ENCODE measurements at regions not wholly inside any gene's neighbourhood (a gene's known extent, or its start where the extent isn't known, plus 50 kb on each side); places are given as distances from the start of the nearest gene placed in this dataset.

DNA sequence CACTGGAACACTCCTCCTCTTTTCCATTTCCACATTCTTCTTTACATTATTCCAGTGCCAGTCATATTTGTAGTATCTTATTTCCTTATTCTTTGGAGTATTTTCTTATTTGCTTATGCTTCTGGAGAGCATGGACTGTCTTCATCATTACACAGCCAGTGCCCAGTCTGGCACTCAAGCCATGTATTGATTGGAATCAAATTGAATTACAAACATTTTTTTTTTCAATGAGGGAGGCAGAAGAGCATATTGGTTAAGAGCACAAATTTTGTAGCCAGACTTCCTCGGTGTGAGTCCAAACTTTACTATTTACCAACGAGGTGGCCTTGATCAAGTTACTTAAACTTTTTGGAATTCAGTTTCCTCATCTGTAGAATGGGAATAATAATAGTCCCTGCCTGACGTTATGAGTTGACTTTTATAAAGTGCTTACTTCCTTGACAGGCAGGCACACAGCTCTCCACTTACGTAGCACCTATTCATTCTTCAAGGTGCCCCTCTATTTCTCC, 186.6 kb upstream of the BCL6 start:
- DNase-seq = no peak

DNA sequence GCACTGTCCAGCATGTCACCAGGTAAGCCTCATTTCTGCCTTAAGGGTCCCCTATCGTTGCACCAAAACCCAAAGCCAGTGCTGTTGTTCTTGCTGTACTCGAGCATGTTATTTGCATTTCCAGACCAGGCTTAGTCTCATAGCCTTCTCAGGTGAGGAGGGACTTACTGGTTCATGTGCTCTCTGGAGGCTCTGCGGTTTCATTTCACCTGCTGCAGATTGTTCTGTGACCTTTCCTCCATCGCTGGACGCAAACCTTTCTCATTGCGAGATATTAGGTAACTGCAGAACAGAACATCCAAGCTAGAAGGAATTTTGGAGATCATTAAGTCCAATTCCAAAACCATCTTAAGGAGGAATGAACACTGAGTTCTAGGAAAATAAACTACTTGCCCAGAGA, 187.3 kb upstream of the BCL6 start:
- DNase-seq = no peak

DNA sequence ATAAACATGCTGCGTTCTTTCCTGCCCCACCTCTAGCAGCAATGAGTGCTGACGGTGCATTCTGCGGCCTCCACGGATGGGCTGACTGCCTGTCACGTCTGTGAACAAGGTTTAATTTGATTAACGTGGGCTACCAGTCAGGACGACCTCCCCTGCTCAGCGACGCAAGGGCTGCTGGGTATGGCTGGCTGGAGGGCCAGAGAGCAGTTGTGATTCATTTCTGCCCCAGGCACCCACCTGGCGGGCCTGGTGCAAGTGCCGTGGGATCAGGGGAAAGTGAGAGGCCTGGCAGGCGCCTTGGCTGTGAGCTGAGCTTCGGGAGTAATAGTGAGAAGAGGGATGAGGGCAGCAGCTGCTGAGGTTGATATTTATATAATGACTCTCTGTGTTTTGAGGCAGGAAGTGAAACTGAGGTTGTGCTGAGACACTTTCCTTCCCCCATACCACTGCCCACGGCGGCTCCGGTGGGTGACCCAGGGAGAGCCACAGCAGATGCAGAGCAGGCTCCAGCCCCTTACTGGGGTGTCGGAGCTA, 190.4 kb upstream of the BCL6 start:
- DNase-seq = peak; percentile 63

DNA sequence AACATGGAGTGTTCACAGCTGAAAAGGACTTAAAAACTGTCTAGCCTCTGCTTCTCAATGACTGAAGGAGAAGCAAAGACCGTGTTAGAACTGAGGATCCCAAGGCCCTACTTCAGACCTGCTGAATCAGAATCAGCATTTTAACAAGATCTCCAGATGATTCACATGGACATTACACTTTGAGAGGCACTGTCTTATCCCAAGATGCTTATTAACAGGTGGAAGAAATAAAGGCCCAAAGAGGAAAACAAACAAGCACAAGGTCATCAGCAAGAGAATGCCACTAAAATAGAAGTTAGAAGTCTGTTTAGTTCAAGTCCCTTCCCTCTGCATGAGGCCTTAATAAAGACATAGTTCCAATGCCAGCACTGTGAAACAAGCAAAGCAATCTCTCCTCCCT, 191.4 kb upstream of the BCL6 start:
- no peak for DNase-seq

DNA sequence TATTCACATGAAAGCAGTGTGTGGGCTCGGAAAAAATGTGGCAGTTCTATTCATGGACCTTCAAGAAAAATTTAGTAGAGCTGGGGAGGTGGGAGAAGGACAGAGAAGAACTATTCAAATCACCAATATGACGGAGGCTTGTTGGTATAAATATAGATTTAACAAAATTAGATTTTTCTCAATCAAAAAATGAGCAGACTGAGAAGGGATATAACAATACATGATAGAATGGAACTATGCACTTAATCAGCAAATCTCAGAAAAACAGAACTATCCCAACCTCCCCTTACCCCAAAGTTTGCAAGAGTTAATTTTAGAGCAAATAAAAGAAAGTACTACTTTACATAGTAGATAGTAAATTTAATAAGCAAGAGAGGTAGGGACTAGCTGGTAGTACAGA, 194.6 kb upstream of the BCL6 start:
- DNase-seq = no peak

DNA sequence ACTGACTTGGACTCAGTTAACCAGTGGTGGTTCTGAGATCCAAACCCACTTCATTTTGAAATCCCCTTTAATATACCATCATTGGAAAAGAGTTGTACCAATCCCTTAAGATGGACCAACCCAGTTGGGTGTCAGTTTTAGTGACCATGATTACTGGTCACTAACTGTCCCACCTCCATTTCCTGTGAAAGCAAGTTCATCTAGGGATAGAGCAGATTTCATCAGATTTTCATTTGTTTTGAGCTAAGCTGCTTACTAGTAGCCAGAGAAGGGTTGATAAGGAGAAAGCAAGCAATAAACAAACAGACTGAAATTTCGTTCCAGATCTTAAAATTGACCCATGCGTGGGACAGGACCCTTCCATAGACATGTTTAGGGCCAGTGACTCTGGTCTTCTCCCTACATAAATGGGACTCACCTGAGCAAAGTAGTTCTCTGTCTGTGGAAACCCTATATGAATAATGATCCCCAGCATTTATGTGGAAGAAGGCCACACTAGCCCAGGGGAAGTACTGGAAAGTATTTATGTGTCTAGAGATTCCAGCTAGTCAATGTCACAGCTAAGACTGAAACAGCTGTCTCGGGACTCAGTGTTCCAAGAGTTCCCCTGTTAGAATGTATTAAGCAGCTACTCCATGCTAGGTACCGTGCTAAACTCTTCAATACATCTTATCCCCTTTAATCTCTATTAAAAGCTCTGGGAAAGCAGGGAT, 196.0 kb upstream of the BCL6 start:
- DNase-seq = no peak

DNA sequence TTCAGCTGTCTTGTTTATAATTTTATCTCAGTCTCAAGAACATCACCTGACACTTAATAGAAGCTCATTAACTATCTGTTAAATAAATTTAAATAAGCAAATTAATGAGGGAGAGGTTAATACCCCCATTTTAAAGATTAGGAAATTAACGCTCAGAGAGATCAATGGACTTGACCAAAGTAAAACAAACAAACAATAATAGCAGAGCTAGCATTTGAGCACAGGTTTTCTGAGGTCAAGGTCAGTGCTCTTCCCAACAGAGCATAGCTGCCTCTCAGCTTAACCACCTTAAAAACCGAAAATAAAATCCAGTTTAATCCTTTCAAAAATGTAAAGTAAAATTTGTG, 196.6 kb upstream of the BCL6 start:
- no peak for DNase-seq

DNA sequence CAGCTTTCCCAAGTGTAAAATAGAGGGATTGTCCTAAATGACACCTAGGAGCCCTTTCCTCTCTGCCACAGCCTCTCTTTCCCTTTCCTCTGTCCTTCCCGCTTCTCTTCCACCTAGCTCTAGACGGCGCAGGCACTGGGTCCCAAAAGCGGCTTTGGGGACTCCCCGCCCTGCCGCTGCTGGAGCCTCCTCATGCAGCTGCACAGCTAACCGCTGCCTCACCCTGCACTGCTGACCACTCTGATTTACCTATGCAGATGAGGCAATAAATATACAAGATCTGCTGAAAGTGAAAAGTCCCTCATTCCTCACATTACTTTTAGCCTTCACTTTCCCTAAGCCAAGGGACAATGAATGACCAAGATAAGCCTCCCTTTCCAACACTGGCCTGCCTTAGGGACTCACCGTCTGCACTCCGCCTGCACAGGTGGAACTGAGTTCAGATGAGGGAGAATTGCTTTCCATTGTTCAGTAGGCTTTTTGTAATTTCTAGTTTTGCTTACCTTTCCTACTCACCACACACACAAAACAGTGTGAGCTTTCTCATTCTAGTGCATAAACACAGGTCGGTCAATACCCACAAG, 197.5 kb upstream of the BCL6 start:
- no peak for DNase-seq

DNA sequence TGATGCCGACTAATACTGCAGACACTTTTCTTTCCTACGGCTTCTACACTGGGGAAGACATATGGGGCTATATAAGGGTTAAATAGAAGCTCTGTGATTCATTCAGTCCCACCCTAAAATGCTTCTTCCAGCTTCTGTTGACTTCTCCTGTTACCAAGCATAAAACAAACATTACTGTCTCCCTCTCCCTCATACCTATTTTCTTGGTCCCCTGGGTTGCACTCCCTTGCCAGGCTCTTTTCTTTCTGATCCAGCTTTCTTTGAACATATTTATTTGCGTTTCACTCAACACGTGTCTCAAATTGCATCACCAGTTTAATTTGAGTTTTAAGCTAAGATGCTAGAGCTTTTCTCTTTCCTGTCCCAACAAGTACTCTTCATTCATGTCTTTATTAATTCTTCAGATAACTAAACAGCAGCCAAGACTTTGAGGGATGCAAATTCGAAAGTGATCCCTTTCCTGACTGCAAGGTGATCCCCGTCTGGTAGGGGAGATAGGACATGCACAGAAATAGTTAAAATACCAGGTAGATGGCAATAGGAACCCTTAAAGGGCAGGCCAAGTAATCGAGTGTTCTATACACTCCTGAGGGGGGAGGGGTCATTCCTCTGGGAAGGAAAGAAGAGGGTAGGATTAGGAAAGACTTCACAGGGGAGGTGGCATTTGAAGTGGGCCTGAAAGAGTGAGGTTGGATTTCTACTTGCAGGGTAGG, 198.6 kb upstream of the BCL6 start:
- DNase-seq = no peak

DNA sequence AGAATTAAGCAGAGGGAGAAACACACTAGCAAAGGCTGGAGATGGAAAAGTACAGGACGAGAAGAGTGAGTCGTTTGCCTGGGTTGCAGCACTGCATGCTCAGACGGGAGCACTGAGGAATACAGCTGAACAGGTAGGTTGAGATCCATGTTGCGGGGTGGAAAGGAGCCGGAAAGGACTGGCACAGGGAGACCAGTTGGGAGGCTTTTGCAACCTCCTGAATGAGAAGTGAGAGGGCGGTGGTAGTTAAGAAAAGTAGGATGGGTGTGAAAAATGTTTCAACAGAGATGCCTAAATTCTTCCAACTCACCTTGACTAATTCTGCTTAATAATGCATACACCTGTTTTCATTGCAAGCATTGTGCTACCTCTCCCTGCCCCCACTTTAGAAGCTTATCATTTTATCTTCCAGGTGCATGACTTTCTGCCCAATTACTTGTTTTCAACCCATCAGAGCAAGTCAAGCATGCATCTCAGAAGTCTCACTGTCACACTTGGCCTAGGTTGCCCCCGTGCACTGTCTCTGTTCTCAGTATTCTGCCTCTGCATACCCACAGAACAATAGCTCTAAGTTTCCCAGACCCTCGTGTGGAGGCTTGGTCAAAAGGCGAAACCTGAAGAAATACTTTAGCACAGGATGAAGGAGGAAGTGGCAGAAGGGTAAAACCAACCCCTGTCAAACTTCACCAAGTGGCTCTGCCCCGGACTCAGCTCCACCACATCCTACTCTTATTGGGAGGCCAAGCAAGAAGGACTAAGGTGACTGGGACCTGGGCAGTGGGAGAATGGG, 199.3 kb upstream of the BCL6 start:
- DNase-seq = no peak

DNA sequence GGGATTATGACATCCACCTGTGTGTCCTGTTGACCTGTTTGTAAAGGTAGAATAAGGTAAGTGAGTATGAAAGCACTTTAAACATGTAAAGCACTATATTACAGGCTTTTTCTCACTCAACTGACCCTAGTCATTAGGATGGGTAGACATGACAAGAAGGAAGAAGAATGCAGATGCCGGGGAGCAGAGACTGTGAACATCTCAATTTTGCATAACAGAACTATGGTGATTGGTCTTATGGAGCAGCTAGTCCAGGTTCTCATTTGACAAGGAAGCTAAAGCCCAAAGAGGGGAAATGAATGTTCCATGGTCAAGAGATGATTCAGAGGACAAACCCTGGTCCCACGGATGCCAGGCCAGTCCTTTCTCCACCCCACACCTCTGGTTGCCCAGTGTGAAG, 200.1 kb upstream of the BCL6 start:
- DNase-seq = no peak

DNA sequence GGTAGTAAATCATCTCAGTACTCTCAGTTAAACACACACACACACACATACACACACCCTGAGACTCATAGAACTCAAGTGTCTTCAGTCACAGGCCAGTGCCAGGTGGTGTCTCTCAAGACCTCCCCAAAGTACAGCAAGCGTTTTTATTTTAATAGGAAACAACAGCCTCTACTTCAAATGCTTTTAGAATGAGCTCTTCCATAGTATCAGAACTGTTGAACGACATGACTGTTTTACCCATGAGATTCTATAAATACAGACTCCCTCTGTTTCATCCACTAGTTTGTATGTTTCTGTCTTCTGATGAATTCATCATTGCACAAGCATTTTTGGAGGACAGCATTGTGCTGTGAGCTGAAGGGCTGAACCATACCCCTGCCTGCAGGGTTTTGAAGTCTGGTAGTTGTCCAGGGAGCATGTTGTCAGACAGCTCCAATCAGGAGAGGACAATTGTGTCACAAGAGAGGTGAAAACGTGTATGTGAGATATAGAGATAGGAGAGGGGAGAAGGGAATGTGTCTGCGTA, 201.0 kb upstream of the BCL6 start:
- DNase-seq = no peak

DNA sequence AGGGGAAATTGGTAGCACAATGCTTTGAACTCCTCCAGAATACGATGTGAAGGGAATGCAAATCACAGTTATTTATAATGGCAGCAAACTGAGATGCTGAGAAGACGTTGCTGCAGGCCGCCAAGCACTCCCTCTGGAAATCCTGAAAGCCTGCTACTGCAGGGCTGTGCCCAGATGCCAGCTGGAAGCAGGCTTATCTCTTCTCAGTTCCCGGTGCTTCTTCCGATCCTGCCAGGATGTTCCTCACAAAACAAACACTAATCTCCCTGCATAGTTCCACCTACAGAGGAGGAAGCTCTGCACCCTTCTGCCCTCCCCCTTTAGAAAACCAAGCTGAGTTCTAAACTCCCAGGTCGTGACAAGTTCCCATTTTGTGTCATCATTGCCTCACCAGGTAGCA, 201.7 kb upstream of the BCL6 start:
- DNase-seq = no peak

DNA sequence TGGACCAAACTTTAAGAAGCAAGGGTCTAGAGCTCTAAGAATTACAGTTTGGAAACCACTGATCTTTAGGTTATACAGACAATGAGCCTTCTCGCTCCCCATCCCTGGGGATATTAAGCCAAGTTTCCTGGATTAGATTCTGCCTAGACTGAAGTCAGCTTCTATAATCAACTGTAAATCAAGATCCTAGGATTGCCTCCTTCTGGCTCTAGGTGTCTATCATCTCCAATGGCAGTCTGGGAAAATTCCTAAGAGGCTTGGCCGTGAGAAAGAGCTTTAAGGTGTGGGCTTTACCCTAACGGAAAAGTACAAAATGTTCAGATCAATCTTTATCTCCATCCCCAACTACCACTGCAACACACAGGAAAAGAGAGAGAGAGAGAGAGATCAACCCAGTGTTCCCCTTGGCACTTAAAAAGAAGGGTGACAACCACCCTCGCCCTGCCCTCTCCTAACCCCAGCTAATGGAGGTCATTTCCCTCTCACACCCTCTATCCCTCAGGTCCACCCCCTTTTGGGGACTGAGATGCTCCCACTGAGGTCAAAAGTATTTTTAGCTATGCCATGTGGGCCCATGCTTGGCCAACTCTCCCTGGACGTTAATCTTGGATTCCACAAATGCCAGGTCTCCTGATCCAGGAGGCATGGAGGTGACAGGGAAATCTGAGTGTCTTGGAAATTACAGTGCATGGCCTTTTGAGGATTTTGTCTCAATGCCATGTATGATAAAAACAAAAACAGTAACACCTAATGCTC, 202.8 kb upstream of the BCL6 start:
- no peak for DNase-seq

DNA sequence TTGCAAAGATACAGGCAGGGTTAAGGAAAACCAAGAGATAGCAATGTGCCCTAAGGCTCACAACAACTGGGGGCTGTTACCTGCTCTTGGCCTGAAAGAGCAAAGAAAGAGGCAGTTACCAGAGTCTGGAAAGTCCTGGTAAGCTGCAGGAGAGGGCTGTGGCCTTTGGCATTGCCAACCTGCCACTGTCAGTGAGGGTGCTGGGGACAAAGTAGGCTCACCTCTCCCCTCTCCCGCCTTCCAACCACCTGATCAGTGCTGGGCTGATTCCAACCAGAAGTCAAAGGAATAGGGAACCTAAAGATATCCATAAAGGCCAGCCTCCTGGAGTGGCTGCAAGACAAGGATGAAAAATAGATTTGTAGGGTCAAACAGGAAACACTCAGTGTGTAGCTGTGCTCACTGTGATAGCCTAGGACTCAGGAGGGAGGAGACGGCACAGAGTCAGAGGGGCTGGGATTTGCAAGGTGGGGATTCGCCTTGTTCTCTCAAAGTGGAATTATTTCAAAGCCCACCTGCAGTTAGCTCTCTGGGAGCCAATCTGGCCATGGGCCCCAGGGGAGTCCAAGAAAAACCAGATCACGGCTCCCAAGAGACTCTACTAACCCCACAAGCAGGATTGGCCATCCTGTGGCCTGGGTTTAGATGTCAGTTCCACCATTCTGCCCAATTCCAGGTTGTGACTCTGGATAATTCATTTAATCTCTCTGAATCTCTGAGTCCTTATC, 204.0 kb upstream of the BCL6 start:
- no peak for DNase-seq

DNA sequence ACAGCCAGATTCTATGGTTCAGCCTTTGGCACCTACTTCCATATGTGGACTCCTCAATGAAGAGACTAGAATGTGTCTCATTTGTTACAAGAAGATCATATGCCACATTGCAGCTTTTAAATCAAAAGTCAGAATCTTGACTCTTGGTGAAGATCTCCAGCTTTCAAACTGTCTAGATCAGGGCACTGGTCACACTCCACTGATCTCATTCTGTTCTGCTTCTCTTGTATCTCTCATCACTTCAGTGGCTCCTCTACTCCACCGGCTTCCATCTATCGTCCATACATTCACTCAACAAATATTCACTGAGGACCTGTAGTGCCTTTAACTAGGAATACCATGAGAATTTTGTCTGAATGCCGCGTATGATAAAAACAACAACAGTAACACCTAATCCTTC, 203.3 kb upstream of the LPP start:
- DNase-seq = no peak

DNA sequence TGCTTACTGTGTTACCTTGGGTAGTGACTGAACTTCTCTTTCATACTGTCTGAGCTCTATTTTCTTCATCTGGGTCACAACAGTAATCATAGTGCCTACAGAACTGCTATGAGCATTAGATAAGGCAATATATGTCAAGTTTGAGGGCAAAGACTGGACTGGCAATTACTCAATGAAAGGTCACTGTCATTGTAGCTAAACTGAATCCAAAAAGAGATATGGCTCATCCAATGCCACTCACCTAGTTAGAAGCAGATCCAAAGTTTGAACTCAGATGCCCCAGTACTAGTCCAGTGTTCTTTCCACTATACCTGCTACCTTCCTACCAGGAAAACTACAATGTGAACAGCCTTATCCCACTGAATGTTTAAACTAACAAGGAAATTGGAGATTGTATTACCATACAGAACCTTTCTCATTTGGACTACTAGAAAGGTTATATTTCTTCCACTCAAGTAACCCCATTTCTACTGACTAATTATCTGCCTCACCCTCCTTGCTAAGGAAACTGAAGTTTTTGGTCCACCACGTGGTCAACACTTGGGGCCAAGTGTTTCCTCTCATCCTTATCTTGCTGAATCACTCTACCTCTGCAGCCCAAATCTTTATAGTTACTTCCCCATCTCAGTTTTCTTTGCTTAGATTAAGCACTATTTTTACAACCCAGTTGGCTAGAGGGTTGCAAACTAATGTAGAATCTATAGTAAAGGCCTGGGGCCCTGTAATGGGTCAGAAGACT, 202.3 kb upstream of the LPP start:
- no peak for DNase-seq

DNA sequence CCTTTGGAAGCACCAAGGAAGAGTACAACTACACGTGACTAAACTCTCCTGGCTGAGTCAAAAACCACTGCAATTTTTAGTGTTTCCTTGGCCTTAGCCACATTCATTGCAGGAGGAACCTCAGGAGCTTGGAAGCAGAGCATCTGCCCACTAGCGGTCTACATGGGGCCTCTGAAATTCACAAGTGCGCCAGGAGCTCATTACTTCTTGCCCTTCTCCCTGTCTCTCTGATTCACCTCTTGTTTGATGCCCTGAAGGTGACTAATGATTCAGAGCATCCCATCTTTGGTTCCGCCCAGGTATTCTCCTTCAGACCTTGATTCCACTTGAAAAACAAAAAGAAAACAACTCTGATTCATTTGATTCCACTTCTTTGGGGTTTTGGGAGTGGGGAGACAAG, 201.1 kb upstream of the LPP start:
- DNase-seq = no peak

DNA sequence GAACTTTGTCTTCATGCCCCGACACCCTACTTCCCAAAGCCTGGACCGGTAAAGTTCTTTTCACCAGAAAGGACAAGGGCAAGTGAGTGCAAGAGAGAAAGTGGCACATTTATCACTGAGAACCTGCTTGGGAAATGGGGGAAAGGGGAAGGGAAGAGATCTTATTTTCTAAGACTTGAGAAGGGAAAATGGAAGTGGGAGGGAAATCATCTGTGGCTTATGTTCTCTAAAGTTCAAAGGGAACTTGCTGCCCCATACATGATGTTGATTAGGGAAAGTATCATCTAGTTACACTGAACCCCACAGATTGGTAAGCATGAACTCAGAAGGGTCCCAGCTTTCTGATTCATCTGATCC, 199.5 kb upstream of the LPP start:
- no peak for DNase-seq

DNA sequence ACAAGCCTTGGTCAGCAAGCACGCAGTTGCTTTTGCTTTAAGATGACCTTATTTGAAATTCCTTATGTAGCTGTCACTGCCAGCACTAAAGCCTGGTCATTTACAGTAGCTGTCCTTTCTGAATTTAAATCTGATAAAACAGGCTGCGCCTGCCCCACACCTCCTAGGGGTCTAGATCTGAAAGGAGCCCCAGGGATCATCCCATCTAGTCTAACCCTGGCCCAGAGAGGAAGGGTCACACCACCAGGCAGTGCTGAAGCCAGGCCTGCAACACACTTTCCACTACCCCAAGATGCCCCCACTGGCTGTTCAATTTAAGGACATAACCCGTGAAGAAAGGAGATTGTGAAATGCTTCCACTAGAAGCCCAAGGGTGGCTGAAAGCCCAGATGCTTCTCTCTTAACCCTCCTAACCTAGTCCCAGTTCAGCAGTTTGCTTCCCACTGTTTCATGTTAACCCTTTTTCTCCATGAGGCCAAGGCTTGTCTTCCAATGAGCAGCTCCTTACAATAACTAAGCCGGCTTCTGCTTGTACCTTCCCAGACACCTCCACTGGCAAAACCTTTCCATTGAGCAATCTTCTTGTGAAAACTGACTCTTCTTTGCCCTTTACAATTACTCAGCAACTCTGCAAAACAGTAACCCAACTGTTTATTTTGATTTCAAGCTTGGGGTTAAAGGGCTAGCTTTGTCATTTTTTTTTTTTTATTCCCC, 198.9 kb upstream of the LPP start:
- DNase-seq = no peak

Measured in stimulated activated CD8-positive, alpha-beta memory T cell treated with anti-CD3 and anti-CD28 coated beads, Interleukin-4, amount 100 ng/mL, for 48 hours (primary cell).